DOHH2 (cell line): ENCODE measurements at regions not wholly inside any gene's neighbourhood (a gene's known extent, or its start where the extent isn't known, plus 50 kb on each side); places are given as distances from the start of the nearest gene placed in this dataset.

Source experiments
- H3F3A ChIP-seq: fragments of 200-600 bp; sonication (generic), shearing (Covaris generic); 2 replicates; pipeline ENCODE4 v1.6.0; 2016; ENCODE audit warnings: antibody characterized with exemption, mild to moderate bottlenecking; ENCODE audit not compliant: control insufficient read depth, insufficient read depth
- H3K27ac ChIP-seq: fragments of 200-600 bp; sonication (generic); 2 replicates; pipeline ENCODE4 v1.5.1; 2014; ENCODE audit warnings: low read depth, mild to moderate bottlenecking, low read length, moderate library complexity
- H3K27me3 ChIP-seq: fragments of 200-600 bp; sonication (generic); 2 replicates; pipeline ENCODE4 v1.6.1; 2014; ENCODE audit warnings: mild to moderate bottlenecking, low read length, mixed read lengths; ENCODE audit not compliant: control insufficient read depth
- H3K36me3 ChIP-seq: fragments of 200-600 bp; sonication (generic); 2 replicates; pipeline ENCODE4 v1.6.1; 2014; ENCODE audit warnings: mild to moderate bottlenecking, low read length, moderate library complexity, mixed read lengths; ENCODE audit not compliant: control insufficient read depth
- H3K4me1 ChIP-seq: fragments of 200-600 bp; sonication (generic); 2 replicates; pipeline ENCODE4 v1.6.1; 2014; ENCODE audit warnings: mild to moderate bottlenecking, low read length, mixed read lengths; ENCODE audit not compliant: control insufficient read depth
- H3K4me2 ChIP-seq: fragments of 200-600 bp; sonication (generic); 2 replicates; pipeline ENCODE4 v1.6.0; 2014; ENCODE audit warnings: mild to moderate bottlenecking, low read length, moderate library complexity
- H3K4me3 ChIP-seq: fragments of 200-600 bp; sonication (generic); 2 replicates; pipeline ENCODE4 v1.5.1; 2014; ENCODE audit warnings: mild to moderate bottlenecking, low read length, mixed read lengths
- H3K79me2 ChIP-seq: fragments of 200-600 bp; sonication (generic); 2 replicates; pipeline ENCODE4 v1.6.1; 2014; ENCODE audit warnings: mild to moderate bottlenecking, low read length, mixed read lengths; ENCODE audit not compliant: control insufficient read depth
- H3K9me2 ChIP-seq: fragments of 200-600 bp; sonication (generic); replicated peaks from 2 replicates; pipeline ENCODE4 v1.6.1; 2014; ENCODE audit warnings: mild to moderate bottlenecking, low read length, mixed read lengths; ENCODE audit not compliant: control insufficient read depth
- H3K9me3 ChIP-seq: fragments of 200-600 bp; sonication (generic); 2 replicates; pipeline ENCODE4 v1.6.1; 2014; ENCODE audit warnings: antibody characterized with exemption, low read length, mixed read lengths; ENCODE audit not compliant: control insufficient read depth, insufficient read depth
- H4K20me1 ChIP-seq: fragments of 200-600 bp; sonication (generic); 2 replicates; pipeline ENCODE4 v1.6.0; 2014; ENCODE audit warnings: low read depth, mild to moderate bottlenecking, antibody characterized with exemption, low read length, moderate library complexity; ENCODE audit not compliant: control insufficient read depth, insufficient read depth
- CTCF ChIP-seq: fragments of 200-600 bp; sonication (generic); IDR thresholded peaks from one replicate; pipeline ENCODE4 v1.5.1; 2014; ENCODE audit warnings: antibody characterized with exemption, mild to moderate bottlenecking, low read depth, low read length; ENCODE audit not compliant: poor library complexity, severe bottlenecking
- EZH2phosphoT487 ChIP-seq: fragments of 200-600 bp; sonication (generic); IDR thresholded peaks from 2 replicates; pipeline ENCODE4 v1.6.1; 2017; ENCODE audit warnings: borderline replicate concordance, mild to moderate bottlenecking, antibody characterized with exemption, low read length, moderate library complexity, mixed read lengths

- H3K4me3 ChIP-seq: no peak overlapping the region
- H3K27me3 ChIP-seq: no peaks in the 10 kb centered on the region
Measured at GRCh38 chr6:9420316-9421015, 985.1 kb upstream of the SLC35B3 start.

GRCh38 chr6:9417400-9417799 is 982.1 kb upstream of the SLC35B3 start:
- no peak overlapping the region for H3K4me3 ChIP-seq
- no peaks in the 10 kb centered on the region for H3F3A ChIP-seq
- no peaks in the 10 kb centered on the region for H3K79me2 ChIP-seq
- no peak overlapping the region for H3K4me2 ChIP-seq
- no peaks in the 10 kb centered on the region for H3K4me1 ChIP-seq
- no peak overlapping the region for H3K27ac ChIP-seq
- H3K9me3 ChIP-seq: no peaks in the 10 kb centered on the region
- TF ChIP-seq EZH2phosphoT487 (no peak), CTCF (no peak)
- no peaks in the 10 kb centered on the region for H3K36me3 ChIP-seq
- H3K27me3 ChIP-seq: no peaks in the 10 kb centered on the region
- H3K9me2 ChIP-seq: no peaks in the 10 kb centered on the region
- H4K20me1 ChIP-seq: no peaks in the 10 kb centered on the region

More at GRCh38 chr6:9420316-9421015, 985.1 kb upstream of the SLC35B3 start:
- Histone ChIP-seq H3K36me3 (no peaks in the 10 kb centered on the region), H3K4me2 (no peak overlapping the region), H3K9me2 (no peaks in the 10 kb centered on the region), H3K9me3 (no peaks in the 10 kb centered on the region), H4K20me1 (no peaks in the 10 kb centered on the region), H3K4me1 (no peaks in the 10 kb centered on the region), H3K79me2 (no peaks in the 10 kb centered on the region), H3K27ac (no peak overlapping the region), H3F3A (no peaks in the 10 kb centered on the region)
- TF ChIP-seq CTCF (no peak), EZH2phosphoT487 (no peak)

- H3K4me2 ChIP-seq: no peak overlapping the region
- no peak overlapping the region for H3K4me3 ChIP-seq
- H3K27ac ChIP-seq: no peak overlapping the region
- no peaks in the 10 kb centered on the region for H3K36me3 ChIP-seq
- H4K20me1 ChIP-seq: no peaks in the 10 kb centered on the region
- no peaks in the 10 kb centered on the region for H3K79me2 ChIP-seq
- no peaks in the 10 kb centered on the region for H3K9me2 ChIP-seq
- peak; percentile 69 for TF ChIP-seq CTCF
- no peak for TF ChIP-seq EZH2phosphoT487
- no peaks in the 10 kb centered on the region for H3K9me3 ChIP-seq
- no peaks in the 10 kb centered on the region for H3F3A ChIP-seq
- H3K4me1 ChIP-seq: no peaks in the 10 kb centered on the region
- no peaks in the 10 kb centered on the region for H3K27me3 ChIP-seq
Measured at GRCh38 chr6:9412951-9413559, 977.7 kb upstream of the SLC35B3 start.
